NB4 (cell line): ENCODE measurements at regions not wholly inside any gene's neighbourhood (a gene's known extent, or its start where the extent isn't known, plus 50 kb on each side); places are given as distances from the start of the nearest gene placed in this dataset.

Experiments
- CTCF ChIP-seq: IDR thresholded peaks from one replicate; pipeline ENCODE4 v1.5.1; 2012; ENCODE audit warnings: low read depth, low read length
- POLR2A ChIP-seq: IDR thresholded peaks from 2 replicates; pipeline ENCODE4 v1.6.1; 2011; ENCODE audit warnings: mild to moderate bottlenecking; ENCODE audit not compliant: insufficient read length; ENCODE audit errors: extremely low read depth
- TF ChIP-seq, protein P1 (sequence below): IDR thresholded peaks from 2 replicates; pipeline ENCODE4 v1.6.1; 2011; ENCODE audit warnings: low read depth, low read length

GRCh38 chr5:67437905-67438845 lies 241.6 kb upstream of the CD180 start:
- TF ChIP-seq CTCF (no peak), POLR2A (no peak)
- TF ChIP-seq, protein P1, sequence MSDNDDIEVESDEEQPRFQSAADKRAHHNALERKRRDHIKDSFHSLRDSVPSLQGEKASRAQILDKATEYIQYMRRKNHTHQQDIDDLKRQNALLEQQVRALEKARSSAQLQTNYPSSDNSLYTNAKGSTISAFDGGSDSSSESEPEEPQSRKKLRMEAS = no peak
